K562 (cell line): ENCODE measurements at regions not wholly inside any gene's neighbourhood (a gene's known extent, or its start where the extent isn't known, plus 50 kb on each side); places are given as distances from the start of the nearest gene placed in this dataset.
A peak's percentile ranks its signal among the peaks of the same experiment; 100 is the strongest.

Experiments used
- CCNT2 ChIP-seq: IDR thresholded peaks from 2 replicates; pipeline ENCODE4 v1.6.1; 2011; ENCODE audit warnings: borderline replicate concordance, low read depth, mild to moderate bottlenecking, moderate library complexity, mixed read lengths, low read length; ENCODE audit not compliant: insufficient read length; ENCODE audit errors: extremely low read depth
- FIP1L1 ChIP-seq: fragments of 200-400 bp; formaldehyde crosslinking; IDR thresholded peaks from 2 replicates; pipeline ENCODE4 v1.6.1; 2018; ENCODE audit warnings: mild to moderate bottlenecking, low read depth, low read length; ENCODE audit not compliant: poor library complexity, severe bottlenecking
- GTF2E2 ChIP-seq: fragments of 200-800 bp; sonication (Bioruptor generic); IDR thresholded peaks from 2 replicates; pipeline ENCODE4 v1.6.1; 2016; ENCODE audit warnings: missing genetic modification characterization, missing compliant biosample characterization
- MTA1 ChIP-seq: fragments of 450-650 bp; IDR thresholded peaks from 2 replicates; pipeline ENCODE4 v1.6.1; 2017; ENCODE audit warnings: borderline replicate concordance
- MXD1 ChIP-seq: fragments of 250-450 bp; sonication (Bioruptor Pico); IDR thresholded peaks from 2 replicates; pipeline ENCODE4 v1.8.0; 2021; ENCODE audit warnings: borderline replicate concordance, mild to moderate bottlenecking, moderate library complexity; ENCODE audit not compliant: poor library complexity, severe bottlenecking
- PHTF2 ChIP-seq: fragments of 250-450 bp; sonication (Bioruptor Pico); IDR thresholded peaks from 2 replicates; pipeline ENCODE4 v1.5.0; 2021; ENCODE audit warnings: mild to moderate bottlenecking
- SMAD3 ChIP-seq: fragments of 450-650 bp; formaldehyde crosslinking; conservative IDR thresholded peaks from 2 replicates; pipeline ENCODE4 v1.4.0; 2020; ENCODE audit warnings: mild to moderate bottlenecking
- TCF7 ChIP-seq: sonication (generic); IDR thresholded peaks from 2 replicates; pipeline ENCODE4 v1.6.1; 2016; ENCODE audit warnings: antibody characterized with exemption, borderline replicate concordance
- TF ChIP-seq, protein P1 (sequence below): sonication (generic); formaldehyde crosslinking; IDR thresholded peaks from 2 replicates; pipeline ENCODE4 v1.8.1; 2023; ENCODE audit warnings: missing genetic modification reagents, mild to moderate bottlenecking, borderline replicate concordance
- TF ChIP-seq, protein P2 (sequence below): fragments of 200-600 bp; sonication (generic); IDR thresholded peaks from one replicate; pipeline ENCODE4 v1.6.1; 2012; ENCODE audit warnings: mild to moderate bottlenecking, low read depth, low read length, inconsistent platforms

DNA sequence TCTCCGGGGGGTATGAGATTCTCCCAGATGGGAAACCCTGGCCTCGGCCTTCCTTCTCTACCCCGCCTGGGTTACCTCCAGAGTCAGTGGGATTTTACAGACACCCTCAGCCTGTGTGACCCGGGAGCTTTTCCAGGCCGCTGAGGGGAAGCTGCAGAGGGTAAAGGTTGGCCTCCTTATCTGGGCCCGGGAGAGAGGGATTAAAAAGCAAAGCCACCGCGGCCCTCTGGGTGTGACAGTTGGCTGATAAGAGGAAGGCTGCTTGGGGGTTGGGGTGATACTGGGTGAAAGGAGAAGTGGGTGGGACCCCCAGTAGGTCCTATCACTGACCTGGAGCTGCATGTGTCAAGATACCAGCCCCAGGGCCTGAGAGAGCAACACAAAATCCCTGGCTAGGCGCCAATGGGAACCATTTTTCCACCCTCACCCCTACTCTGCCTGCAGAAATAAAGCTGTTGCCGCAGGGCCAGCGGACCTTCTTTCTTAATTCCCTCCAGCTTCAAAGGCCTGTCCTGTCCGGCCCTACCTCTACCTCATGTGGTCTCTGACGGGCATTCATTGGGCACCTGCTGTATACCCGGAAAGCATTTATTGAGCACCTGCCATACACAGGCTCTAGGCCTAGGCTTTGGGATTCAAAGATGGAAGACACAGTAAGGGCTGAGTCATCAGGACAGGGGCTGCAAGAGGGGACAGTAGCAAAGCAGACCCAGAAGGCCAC, 77.6 kb upstream of the GSE1 start (continued):
- TF ChIP-seq FIP1L1 (no peak), SMAD3 (peak; percentile 76), MTA1 (peak; percentile 89), TCF7 (peak; percentile 98), PHTF2 (CRISPR knock-in tag) (0 out of 2 replicates have a peak, but pooled peaks have one; percentile 16), GTF2E2 (peak; percentile 95), MXD1 (CRISPR knock-in tag) (peak; percentile 54), CCNT2 (peak; percentile 99)
- TF ChIP-seq, protein P1, sequence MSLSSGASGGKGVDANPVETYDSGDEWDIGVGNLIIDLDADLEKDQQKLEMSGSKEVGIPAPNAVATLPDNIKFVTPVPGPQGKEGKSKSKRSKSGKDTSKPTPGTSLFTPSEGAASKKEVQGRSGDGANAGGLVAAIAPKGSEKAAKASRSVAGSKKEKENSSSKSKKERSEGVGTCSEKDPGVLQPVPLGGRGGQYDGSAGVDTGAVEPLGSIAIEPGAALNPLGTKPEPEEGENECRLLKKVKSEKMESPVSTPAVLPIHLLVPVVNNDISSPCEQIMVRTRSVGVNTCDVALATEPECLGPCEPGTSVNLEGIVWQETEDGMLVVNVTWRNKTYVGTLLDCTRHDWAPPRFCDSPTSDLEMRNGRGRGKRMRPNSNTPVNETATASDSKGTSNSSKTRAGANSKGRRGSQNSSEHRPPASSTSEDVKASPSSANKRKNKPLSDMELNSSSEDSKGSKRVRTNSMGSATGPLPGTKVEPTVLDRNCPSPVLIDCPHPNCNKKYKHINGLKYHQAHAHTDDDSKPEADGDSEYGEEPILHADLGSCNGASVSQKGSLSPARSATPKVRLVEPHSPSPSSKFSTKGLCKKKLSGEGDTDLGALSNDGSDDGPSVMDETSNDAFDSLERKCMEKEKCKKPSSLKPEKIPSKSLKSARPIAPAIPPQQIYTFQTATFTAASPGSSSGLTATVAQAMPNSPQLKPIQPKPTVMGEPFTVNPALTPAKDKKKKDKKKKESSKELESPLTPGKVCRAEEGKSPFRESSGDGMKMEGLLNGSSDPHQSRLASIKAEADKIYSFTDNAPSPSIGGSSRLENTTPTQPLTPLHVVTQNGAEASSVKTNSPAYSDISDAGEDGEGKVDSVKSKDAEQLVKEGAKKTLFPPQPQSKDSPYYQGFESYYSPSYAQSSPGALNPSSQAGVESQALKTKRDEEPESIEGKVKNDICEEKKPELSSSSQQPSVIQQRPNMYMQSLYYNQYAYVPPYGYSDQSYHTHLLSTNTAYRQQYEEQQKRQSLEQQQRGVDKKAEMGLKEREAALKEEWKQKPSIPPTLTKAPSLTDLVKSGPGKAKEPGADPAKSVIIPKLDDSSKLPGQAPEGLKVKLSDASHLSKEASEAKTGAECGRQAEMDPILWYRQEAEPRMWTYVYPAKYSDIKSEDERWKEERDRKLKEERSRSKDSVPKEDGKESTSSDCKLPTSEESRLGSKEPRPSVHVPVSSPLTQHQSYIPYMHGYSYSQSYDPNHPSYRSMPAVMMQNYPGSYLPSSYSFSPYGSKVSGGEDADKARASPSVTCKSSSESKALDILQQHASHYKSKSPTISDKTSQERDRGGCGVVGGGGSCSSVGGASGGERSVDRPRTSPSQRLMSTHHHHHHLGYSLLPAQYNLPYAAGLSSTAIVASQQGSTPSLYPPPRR (CRISPR knock-in tag) = 0 out of 2 replicates have a peak, but pooled peaks have one; percentile 57
- TF ChIP-seq, protein P2, sequence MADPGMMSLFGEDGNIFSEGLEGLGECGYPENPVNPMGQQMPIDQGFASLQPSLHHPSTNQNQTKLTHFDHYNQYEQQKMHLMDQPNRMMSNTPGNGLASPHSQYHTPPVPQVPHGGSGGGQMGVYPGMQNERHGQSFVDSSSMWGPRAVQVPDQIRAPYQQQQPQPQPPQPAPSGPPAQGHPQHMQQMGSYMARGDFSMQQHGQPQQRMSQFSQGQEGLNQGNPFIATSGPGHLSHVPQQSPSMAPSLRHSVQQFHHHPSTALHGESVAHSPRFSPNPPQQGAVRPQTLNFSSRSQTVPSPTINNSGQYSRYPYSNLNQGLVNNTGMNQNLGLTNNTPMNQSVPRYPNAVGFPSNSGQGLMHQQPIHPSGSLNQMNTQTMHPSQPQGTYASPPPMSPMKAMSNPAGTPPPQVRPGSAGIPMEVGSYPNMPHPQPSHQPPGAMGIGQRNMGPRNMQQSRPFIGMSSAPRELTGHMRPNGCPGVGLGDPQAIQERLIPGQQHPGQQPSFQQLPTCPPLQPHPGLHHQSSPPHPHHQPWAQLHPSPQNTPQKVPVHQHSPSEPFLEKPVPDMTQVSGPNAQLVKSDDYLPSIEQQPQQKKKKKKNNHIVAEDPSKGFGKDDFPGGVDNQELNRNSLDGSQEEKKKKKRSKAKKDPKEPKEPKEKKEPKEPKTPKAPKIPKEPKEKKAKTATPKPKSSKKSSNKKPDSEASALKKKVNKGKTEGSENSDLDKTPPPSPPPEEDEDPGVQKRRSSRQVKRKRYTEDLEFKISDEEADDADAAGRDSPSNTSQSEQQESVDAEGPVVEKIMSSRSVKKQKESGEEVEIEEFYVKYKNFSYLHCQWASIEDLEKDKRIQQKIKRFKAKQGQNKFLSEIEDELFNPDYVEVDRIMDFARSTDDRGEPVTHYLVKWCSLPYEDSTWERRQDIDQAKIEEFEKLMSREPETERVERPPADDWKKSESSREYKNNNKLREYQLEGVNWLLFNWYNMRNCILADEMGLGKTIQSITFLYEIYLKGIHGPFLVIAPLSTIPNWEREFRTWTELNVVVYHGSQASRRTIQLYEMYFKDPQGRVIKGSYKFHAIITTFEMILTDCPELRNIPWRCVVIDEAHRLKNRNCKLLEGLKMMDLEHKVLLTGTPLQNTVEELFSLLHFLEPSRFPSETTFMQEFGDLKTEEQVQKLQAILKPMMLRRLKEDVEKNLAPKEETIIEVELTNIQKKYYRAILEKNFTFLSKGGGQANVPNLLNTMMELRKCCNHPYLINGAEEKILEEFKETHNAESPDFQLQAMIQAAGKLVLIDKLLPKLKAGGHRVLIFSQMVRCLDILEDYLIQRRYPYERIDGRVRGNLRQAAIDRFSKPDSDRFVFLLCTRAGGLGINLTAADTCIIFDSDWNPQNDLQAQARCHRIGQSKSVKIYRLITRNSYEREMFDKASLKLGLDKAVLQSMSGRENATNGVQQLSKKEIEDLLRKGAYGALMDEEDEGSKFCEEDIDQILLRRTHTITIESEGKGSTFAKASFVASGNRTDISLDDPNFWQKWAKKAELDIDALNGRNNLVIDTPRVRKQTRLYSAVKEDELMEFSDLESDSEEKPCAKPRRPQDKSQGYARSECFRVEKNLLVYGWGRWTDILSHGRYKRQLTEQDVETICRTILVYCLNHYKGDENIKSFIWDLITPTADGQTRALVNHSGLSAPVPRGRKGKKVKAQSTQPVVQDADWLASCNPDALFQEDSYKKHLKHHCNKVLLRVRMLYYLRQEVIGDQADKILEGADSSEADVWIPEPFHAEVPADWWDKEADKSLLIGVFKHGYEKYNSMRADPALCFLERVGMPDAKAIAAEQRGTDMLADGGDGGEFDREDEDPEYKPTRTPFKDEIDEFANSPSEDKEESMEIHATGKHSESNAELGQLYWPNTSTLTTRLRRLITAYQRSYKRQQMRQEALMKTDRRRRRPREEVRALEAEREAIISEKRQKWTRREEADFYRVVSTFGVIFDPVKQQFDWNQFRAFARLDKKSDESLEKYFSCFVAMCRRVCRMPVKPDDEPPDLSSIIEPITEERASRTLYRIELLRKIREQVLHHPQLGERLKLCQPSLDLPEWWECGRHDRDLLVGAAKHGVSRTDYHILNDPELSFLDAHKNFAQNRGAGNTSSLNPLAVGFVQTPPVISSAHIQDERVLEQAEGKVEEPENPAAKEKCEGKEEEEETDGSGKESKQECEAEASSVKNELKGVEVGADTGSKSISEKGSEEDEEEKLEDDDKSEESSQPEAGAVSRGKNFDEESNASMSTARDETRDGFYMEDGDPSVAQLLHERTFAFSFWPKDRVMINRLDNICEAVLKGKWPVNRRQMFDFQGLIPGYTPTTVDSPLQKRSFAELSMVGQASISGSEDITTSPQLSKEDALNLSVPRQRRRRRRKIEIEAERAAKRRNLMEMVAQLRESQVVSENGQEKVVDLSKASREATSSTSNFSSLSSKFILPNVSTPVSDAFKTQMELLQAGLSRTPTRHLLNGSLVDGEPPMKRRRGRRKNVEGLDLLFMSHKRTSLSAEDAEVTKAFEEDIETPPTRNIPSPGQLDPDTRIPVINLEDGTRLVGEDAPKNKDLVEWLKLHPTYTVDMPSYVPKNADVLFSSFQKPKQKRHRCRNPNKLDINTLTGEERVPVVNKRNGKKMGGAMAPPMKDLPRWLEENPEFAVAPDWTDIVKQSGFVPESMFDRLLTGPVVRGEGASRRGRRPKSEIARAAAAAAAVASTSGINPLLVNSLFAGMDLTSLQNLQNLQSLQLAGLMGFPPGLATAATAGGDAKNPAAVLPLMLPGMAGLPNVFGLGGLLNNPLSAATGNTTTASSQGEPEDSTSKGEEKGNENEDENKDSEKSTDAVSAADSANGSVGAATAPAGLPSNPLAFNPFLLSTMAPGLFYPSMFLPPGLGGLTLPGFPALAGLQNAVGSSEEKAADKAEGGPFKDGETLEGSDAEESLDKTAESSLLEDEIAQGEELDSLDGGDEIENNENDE = no peak
